Esophagus muscularis mucosa (tissue), 4 donors: ENCODE measurements at regions not wholly inside any gene's neighbourhood (a gene's known extent, or its start where the extent isn't known, plus 50 kb on each side); places are given as distances from the start of the nearest gene placed in this dataset.

Experiments
- EP300 ChIP-seq: sonication (generic); formaldehyde crosslinking; IDR thresholded peaks from one replicate; pipeline ENCODE4 v1.6.1; 2017; ENCODE audit warnings: antibody characterized with exemption
- POLR2A ChIP-seq: fragments of 450-650 bp; IDR thresholded peaks from one replicate; pipeline ENCODE4 v1.6.1; 2017; ENCODE audit warnings: antibody characterized with exemption, moderate library complexity, mild to moderate bottlenecking, low read depth
- TF ChIP-seq, protein P1 (sequence below), 3 experiments: fragments of 200-600 bp in 2 of 3; fragments of 450-650 bp in 1 of 3; sonication (generic) in 2 of 3; IDR thresholded peaks; one replicate each; pipeline ENCODE4 v1.5.1; 2017 to 2019; ENCODE audit warnings: antibody characterized with exemption in 3 of 3, mild to moderate bottlenecking in 2 of 3, moderate library complexity in 1 of 3

DNA sequence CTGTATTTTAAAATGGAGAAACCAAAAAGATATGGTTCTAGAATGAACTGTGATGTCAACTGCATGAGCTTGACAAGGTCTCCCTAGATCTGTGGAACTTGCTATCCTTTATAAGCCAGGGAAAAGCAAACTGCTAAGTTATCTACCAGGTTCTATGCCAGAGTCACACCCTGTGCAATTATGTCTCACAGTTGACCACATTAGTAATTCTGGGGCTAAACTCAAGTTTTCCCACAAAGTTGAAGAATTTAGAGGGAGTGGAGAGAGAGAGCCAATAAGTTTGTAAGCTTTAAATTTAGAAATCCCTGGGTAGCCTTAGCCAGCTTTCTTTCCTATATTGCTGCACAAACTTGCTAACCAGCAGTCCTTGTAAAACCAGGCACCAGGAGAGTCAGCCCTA is 407.0 kb upstream of the SASH1 start:
- TF ChIP-seq POLR2A (no peak), EP300 (no peak)
- TF ChIP-seq, protein P1, sequence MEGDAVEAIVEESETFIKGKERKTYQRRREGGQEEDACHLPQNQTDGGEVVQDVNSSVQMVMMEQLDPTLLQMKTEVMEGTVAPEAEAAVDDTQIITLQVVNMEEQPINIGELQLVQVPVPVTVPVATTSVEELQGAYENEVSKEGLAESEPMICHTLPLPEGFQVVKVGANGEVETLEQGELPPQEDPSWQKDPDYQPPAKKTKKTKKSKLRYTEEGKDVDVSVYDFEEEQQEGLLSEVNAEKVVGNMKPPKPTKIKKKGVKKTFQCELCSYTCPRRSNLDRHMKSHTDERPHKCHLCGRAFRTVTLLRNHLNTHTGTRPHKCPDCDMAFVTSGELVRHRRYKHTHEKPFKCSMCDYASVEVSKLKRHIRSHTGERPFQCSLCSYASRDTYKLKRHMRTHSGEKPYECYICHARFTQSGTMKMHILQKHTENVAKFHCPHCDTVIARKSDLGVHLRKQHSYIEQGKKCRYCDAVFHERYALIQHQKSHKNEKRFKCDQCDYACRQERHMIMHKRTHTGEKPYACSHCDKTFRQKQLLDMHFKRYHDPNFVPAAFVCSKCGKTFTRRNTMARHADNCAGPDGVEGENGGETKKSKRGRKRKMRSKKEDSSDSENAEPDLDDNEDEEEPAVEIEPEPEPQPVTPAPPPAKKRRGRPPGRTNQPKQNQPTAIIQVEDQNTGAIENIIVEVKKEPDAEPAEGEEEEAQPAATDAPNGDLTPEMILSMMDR (IDR thresholded peaks at IDR 0.05), result no peak
